UCSD-AML1 (cell line): ENCODE measurements at regions not wholly inside any gene's neighbourhood (a gene's known extent, or its start where the extent isn't known, plus 50 kb on each side); places are given as distances from the start of the nearest gene placed in this dataset.
A peak's percentile ranks its signal among the peaks of the same experiment; 100 is the strongest.
"Not testable (repeated sequence)": the region's sequence is repeated elsewhere in the genome, so short reads cannot be mapped to it uniquely, and the experiment has no call there.

Experiments used
- DNase-seq: peaks from one replicate; lab custom pipeline; 2025; ENCODE audit not compliant: unreplicated experiment; lab: John Stamatoyannopoulos, UW

- DNase-seq = no peak
Measured at GRCh38 chr4:77305766-77306165, 148.8 kb downstream of the CCNG2 start.

GRCh38 chr4:77306496-77306895 lies 149.5 kb downstream of the CCNG2 start:
- DNase-seq = no peak

DNA sequence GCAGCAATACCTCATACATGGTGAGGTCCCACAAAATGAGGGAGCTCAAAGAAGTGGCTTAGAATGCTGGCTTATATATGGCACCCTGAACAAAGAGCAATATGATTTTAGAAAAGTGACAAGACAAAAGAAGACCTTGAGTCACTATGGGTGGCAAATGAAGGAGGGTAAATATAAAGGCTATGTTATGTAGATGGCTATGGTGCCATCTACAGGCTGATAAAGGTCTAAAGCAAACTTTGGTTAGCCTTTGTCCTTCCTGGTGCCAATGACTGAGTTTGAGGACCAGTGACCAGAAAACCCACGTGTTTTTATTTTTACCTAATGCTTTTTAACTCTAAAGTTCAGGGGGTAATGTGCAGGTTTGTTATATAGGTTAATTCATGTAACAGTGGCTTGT lies 151.8 kb downstream of the CCNG2 start:
- no peak for DNase-seq

- no peak for DNase-seq
Measured at GRCh38 chr4:77309496-77309895, 152.5 kb downstream of the CCNG2 start.

- DNase-seq = no peak
Measured at GRCh38 chr4:77310931-77311330, 153.9 kb downstream of the CCNG2 start.

- DNase-seq = no peak
Measured at GRCh38 chr4:77314697-77315096, 157.7 kb downstream of the CCNG2 start.

GRCh38 chr4:77327151-77327550 lies 170.1 kb downstream of the CCNG2 start:
- no peak for DNase-seq

DNA sequence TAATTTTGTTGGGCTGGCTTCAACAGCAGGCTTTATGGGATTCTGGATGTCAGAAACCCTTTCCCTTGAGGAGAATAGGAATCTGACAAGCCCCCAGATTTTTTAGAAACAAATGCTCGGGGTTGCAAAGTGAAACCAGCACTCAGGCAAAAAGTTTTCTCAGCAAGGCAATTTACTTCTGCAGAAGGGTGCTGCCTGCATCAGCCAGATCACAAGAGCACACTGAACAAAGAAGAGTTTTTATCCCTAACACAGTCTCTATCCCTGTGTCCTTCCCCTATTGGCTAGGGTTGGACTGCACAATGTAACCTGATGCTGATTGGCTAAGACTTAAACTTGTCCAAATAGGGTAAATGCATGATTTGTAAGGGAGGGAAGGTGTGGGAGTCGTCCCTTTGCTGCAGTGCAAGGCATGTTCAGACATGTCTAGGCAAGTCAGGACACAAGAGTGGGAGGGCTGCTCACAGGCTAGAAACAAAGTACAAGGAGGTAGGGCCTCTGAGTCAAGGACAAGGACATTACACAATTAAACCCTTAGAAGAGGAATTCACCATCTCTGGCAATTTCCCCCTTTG lies 175.8 kb downstream of the CCNG2 start:
- no peak for DNase-seq

DNA sequence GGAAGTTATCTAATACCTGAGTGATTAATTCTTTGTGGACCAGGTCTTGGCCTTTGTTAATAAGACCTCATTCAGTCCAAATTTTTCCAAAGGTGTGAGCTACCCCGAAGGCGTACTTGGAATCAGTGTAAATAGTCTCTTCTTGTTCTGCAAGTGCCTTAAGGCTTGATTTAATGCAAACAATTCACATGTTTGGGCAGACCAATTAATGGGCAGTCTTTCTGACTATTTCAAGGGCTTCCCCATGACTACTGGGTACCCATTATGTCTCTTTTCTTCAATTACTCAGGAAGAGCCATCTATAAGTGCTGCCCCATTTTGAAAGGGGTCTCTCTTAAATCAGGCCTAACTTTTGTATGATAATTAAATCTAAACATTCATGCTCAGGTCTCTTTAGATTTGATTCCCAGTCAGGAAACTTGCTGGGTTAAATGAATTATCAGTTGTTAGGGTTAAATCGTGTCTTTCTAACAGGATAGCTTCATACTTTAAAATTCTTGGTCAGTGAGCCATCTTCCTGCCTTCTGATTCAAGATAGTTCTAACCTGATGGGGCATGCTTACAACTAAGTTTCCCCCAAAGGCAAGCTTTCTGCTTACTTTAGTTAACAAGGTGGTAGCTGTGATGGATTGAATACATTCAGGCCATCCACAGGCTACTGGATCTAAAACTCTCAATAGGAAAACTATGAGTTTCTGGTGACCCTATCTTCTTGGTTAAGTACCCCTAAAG lies 179.6 kb downstream of the CCNG2 start:
- DNase-seq = no peak

DNA sequence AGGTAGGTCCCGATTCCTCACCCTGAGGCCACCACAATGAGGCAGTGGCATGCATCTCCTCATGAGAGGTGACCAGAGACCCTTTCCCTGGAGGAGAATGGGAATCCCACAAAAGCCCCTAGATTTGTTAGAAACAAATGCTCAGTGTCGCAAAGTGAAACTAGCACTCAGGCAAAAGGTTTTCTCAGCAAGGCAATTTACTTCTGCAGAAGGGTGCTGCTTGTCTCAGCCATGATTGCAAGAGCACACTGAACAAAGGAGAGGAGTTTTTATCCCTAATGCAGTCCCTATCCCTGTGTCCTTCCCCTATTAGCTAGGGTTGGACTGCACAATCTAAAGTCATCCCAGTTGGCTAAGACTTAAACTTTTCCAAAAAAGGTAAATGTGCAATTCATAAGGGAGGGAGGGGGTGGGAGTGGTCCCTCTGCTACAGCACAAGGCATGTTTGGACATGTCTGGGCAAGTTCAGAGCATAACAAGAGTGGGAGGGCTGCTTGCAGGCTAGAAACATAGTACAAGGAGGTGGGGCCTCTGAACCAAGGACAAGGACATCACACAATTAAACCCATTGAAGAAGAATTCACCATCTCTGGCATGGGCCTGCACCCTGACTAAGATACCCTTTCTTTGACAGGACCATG lies 185.3 kb downstream of the CCNG2 start:
- DNase-seq = no peak

GRCh38 chr4:77344001-77344400 lies 187.0 kb downstream of the CCNG2 start:
- no peak for DNase-seq

GRCh38 chr4:77344784-77345183 lies 187.8 kb downstream of the CCNG2 start:
- DNase-seq = no peak

DNA sequence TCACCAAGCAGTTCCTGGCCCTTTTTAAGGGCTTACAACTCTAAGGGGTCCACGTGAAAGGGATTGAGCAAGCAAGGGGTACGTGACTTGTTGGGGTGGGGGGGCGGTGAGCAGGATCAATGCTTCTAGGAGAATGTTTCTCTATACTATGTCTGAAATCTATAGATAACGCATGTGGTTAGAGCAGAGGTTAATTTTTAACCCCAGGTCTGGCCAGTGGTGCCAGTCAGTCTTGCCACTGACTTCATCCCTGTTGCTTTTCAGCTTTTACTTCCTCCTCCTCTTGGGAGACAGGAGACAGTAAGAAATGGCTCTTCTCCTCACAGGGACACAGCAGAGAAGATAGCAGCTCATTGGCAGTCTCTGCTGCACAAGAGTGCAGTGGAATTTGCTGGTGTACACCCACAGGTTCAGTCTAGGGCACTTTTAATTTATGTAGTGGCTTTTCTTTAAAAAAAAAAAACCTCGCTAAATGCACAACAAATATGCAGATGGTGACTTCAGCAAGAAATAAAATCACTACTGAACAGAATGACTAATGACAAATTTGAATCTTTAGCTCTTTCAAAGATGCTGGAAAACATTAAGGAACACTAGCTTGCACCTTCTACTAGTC lies 190.5 kb downstream of the CCNG2 start:
- peak; percentile 54 for DNase-seq

DNA sequence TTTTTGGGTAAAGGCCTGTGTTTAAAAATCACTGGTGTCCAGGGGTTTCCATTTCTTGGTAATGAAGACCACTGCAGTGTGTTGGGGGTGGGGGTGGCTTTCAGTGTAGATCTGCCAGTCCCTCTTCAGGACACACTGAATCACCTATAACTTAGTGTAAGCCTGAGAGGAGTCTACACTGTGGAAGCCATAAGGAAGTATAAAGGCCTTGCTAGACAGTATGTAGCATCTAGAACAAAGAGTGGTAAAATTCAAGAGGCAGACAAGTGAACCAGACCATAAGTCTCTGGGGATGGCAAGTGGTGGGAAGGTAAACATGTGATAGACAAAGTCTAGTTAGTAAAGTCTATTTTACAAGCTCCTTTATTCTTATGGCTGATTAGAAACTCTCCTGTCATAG lies 191.8 kb downstream of the CCNG2 start:
- DNase-seq = no peak

- DNase-seq = no peak
Measured at GRCh38 chr4:77349364-77349763, 192.4 kb downstream of the CCNG2 start.

- no peak for DNase-seq
Measured at GRCh38 chr4:77349796-77350195, 192.8 kb downstream of the CCNG2 start.

GRCh38 chr4:77352192-77352591 lies 195.2 kb downstream of the CCNG2 start:
- no peak for DNase-seq

DNA sequence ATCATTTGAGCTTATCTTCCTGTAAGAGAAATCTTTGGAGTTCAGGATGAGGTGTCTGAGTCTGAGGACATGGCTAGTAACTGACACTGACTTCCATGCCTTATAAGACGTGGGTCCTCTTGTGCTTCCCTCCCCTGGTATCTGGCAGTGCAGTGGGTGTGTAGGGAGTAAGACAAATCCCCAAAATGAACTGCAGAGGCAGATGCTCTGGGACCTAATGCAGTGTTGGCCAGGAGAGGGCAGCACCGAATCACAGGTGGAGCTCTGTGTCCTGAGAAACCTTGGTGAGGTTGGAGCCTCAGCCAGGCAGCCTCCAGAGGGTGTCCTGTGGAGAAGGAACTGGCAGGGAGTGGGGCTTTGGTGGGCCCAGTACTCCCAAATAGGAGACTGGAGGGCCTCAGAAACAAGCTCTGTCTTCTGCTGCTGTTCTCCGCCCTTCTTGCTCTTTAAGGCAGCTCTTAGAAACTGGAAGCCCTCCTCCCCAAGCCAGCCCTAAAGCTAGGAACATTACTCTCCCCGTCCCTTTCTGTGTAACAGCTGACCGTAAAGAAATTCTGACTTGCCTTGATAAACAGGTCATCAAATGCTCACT lies 196.8 kb downstream of the CCNG2 start:
- DNase-seq = not testable (repeated sequence)

GRCh38 chr4:77354550-77354949 lies 197.5 kb downstream of the CCNG2 start:
- DNase-seq = no peak

- DNase-seq = no peak
Measured at GRCh38 chr4:77355731-77356130, 198.7 kb downstream of the CCNG2 start.

DNA sequence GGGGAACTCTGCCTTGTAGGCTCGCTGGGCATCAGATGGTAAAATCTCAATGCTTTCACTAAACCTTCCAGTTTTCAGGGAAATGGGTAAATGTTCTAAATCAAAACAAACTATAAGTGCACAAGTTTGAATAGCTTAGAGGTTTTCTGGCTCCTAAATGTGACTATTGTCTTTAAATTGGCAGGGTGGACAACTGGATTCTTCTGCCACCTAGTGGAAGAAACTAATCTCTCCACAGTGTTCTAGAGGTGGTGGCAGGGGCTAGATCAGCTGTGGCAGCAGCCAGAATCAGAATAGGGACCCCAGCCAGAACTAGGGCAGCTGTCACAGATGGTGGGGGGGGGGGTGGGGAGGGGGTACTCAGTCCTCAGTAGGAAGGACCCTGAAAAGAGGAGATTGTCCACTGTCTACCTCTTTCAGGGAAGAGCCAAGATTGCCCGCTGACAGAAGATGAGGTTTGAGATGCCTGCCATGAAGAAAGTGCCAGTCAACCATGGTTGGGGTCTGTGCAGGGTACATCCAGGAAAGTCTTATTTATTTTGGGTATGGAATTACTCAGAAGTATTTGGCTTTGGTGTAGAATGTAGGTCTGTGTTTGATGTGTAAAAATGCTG lies 201.4 kb downstream of the CCNG2 start:
- no peak for DNase-seq
